Esophagus mucosa (tissue), 1 donor: ENCODE measurements at regions not wholly inside any gene's neighbourhood (a gene's known extent, or its start where the extent isn't known, plus 50 kb on each side); places are given as distances from the start of the nearest gene placed in this dataset.

Experiments
- ATAC-seq: fragments of 200-7000 bp; cut with Tn5 transposase; one replicate; pipeline ENCODE4 v1.9.1; 2020
- donor health status: DM: yes; HTN: yes; CAD: no.

DNA sequence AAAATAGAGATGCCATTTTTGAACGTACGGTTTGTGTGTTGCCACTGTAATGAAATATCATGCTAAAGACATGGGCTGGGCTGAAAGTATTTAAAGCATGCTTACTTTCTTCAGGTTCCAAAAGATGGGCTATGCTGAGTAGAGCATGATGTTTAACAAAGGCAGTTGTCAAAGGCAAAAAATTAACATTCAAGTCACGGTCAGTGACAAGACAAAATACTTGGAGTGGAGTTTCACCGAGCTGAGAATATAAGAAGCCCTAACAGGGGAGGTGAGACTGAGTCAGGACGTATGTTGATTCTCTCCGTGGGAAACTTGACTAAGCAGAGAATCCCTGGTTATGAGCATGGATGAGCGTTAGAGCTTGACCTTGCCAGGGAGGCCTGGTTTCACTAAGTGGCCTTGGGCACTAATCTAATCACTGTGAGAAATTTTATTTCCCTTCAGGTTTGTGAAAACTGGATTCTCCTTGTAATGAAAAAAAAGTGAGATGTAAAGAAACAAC, 218.2 kb upstream of the ADAMTS9 start:
- ATAC-seq = no peak

DNA sequence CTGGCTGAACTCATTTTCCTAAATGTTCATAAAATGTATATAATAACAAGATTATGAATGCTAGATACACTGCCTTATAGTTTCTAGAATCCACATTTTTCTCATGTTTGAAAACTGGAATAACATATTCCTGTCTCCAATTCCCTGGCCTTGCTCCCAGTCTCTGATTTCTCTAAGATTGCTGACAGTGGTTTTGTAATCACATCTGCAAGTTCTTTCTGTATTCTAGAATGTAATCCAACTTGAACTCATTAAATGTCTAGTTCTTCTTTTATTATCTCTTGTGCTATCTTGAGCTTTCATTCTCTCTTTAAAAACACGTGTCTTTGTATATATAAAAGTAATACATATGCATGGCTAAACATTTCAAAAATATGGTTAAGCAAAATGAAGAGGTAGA, 215.2 kb upstream of the ADAMTS9 start:
- ATAC-seq = no peak

DNA sequence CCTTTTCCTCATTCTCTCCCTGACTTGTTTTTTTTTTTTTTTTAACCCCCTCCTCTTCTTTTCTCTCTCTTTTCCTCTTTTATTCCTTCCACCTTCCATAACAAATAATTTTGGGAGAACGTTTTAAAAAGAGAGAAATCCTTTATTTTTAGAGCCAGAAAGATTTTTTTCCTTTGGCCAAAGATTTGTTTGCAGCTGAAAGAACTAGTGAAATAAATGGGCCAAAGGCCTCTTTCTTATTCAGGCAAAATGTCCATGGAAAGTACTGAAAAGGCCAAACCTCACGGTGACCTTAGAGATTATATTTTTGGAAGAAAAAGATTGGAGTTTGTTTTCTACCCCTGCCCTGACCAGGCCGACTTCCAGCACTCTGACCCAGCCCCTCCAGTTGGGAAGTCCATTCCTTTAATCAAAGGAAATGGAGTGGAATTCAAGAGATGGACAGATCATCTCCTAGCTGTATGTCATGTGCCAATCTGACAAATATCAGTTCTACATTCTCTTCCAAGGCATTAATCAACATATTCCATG, 214.3 kb upstream of the ADAMTS9 start:
- ATAC-seq = no peak

DNA sequence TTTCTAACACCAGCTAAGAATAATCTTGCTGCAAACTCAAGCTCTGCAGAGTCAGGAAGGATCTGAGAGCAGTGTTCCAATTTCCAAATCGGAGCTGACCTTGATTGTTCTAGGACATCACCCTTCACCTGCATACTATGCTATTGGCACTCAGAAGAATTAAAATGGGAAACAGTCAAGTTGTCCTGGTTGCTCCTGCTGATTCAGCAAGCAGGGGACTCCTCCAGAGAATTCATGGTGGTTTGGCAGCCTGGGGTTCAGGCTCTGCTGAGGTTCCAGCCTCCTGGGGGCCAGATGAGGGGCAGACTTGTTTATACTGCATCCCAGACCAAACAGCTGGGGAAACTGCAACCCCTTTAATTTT, 213.7 kb upstream of the ADAMTS9 start:
- ATAC-seq = no peak

DNA sequence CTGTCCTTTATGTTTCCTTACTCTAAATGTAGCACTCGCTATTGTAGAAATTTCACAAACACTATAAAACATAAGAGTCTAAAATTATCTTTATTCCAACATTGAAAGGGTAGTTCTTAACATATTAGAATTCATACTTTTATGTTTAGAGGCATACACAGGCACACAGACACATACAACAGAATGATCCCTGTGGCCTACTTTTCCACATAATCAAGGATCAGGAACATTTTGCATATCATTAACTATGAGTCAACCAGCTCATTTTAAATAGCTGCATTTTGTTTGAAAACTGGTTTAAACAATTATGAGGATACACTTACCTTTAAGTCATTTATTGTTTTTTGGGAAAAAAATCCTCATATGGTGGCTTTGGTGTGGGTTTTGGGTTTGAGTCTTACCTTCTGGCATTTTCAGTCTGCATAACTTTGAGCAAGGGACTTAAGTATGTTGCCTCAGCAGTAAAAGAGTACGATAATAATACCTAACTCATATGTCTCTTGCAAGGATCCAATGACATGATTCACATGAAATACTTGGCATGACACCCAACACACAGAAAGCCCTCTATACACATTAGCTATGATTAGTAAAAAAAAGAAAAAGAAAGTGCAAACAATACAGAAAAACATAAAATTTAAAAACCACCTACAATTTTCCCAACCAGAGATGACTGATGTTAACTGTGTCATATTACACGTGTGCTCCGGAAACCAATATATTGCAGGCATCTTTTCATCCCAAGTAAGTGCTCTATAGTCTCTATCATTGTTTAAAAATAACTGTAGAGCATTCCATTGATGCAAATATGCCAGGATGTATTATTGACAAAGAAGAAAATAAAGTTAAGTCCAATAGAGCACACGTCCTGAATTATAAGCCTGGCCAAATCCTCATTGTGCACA, 213.1 kb upstream of the ADAMTS9 start:
- no peak for ATAC-seq

DNA sequence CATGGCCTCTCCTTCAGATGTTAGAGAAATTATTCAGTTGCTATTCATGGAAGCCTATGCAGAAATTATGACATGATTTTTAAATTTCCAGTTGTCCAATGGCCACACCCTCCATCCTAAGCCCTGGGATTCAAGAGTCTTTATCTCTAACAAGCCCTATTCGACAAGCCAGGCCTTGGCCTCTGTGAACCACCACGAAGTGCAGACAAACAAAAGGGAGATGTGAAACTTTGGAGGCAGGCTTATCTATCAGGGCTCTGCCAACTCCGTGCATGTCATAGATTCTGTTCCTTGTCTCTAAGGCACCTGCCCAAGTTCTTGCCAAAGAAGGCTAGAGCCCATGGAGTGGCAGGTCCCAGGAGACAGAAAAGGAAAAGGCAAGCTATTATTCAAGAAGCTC, 212.4 kb upstream of the ADAMTS9 start:
- no peak for ATAC-seq

DNA sequence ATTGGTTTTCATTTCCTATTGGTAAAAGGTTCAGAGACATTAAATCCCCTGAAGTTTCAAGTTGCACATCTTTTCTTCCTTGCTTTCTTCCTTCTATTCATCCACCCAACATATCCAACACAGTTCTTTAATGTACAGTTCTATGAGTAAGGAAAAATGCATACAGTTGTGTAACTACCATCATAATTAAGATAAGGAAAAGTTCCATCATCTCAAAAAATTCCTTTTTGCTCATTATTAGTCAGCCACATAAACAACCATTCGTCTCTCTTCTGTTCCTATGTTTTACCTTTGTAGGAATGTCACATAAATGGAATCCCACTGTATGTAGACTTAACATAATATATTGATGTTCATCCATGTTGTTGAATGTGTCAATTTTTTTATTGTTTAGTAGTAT, 211.1 kb upstream of the ADAMTS9 start:
- no peak for ATAC-seq

DNA sequence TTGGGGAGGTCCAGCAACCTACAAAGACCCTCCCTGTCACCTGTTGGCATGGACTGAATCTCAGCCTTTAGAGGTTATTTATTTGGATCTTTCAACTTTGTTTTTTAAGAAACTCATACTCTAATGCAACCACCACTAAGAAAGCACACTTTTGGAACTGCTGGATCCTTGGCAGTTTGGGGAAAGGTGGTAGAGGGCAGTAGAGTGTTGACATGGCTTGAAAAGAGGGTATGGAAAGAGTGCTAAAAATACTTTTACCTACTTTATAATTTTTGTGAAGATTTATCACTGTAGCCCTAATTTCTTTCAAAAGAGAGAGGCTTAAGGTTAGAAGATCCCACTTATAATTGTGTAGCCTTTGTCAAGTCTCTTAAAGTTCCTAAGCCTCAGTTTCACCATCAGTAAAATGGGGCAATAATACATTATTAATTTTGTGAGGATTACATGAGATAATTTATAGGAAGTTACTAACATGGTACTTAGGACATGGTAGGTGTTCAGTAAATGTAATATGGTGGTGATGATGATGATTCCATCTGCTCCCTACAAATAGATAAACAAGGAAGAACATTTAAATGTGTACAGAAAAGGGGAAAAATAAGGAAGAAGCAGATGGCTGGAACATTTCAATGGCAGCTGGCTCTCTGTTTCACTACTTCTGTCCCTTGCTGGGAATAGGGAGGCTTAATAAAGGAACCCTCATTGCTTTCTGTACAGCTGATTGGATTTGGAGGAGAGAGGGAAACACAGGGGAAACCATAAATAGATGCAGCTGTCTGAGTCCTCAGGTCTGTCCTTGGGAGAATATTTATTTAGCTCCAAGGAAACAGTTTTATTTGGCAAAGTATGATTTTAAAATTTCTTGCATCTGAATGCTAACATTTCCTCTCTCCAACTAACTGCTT, 208.4 kb upstream of the ADAMTS9 start:
- no peak for ATAC-seq

DNA sequence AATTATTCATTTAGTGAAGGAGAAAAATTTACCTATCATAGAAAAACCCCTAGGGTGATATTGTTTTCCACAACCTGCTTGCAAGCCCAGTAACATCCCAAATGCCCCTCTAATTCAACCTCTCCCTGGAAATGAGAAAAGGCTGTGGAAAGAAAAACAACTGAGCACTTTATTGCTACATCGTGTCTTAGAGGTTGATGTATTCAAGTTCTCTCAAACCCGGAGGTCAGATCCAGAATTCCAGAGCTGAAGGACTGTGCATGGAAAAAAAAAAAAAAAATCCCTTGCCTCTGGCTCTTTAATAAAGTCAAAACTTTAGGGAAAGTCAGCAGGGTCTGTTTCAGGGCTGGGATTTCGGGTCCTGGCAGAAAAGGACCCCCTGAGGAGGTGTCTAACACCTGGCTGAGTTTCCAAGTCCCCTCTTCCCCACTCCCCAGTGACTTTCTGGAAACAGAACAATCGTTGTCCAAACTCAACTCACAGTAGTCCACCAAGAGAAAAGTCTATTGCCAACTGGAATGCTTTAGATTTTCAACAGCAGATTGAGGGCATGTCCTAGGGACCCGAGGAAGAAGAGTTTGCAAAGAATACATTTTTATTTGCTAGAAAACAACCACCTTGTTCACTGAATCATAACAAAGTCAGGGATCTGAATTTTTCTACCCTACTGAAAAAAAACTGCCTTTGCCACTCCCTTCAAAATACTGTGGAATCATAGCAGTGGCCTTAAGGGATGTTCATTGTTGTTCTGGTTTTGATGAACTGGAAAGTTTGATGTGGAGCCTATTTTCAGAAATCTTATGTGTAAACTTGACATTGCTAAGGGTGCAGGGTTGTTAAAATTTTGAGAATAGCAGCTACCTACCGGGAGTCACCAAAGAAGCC, 207.5 kb upstream of the ADAMTS9 start:
- no peak for ATAC-seq

DNA sequence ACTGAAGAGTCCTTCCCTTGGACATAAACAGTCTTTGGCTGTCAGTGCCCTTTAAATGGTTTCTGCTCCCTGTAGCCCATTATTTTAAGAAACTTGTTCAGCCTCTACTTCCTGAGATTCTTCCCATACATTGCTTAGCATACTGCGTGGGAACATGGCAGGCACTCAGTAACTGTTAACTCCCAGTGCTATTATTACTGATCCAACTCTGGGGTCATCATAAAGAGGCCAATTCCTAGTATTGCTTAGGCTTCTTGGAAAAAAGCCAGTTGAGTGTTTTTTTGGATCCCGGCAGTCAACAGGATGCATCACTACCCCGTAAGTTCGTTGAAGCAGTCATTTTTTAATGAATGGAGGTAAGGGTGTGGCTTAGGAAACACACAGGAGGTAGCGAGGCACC, 206.2 kb upstream of the ADAMTS9 start:
- ATAC-seq = no peak

DNA sequence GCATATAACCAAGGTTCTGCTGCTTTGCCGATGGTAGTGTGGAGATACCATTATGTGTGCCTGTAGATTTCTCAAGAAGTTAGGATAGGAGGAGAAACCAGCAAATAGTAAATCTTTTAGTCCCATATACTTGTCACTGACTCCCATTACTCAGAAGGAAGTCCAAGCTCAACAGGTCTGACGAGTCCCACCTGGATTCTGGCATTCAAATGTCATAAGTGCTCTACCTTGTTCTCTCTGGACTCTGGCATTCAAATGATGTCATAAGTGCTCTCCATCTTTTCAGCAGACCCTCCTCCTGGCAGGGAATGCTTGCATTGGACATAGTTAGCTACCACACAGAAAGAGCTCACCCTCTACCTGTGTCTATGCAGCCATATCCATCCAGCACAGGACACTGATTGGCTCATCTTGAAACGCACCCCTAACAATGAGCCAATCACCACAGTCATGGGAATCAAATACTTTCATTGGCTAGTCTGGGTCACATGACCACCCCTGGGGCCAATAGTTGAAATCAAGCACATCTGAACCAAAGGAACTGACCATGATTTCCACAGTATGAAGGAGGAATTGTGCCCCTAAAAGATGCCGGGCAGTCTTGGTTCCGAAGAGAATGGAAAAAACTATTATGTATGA, 205.0 kb upstream of the ADAMTS9 start:
- ATAC-seq = peak; percentile 25

DNA sequence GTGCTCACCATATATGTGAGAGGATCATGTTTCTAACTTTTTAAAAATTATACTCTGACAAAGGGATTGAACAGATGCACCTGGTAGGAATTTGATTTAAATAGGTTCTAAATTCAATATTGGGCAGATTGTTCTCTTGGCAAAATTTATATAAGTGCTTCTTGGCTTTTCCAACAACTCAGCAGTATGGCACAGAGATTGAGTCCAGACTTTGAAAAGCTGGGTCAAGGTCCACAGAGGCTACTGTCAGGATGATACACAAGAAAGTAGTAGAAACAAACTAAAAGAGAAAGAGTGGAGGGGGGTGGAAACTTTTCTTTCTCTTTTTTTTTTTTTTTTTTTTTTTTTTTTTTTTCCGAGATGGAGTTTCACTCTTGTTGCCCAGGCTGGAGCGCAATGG, 203.2 kb upstream of the ADAMTS9 start:
- ATAC-seq = no peak

DNA sequence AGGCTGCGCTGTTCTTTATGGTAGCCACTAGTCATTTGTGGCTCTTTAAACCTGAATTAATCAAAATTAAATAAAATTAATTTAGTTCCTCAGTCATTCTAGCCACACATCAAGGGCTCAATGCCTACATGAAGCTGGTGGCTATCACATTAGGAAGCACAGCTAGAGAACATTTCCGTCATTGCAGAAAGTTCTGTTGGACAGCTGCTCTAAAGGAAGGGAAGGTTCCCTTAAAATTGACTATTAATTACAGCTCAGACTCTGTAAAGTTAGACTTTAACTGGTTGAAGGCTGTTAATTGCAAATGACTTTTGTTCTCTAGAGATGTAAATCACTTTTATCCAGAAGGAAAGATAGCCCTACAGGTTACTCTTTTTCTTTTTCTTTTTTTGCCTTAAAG, 202.7 kb upstream of the ADAMTS9 start:
- ATAC-seq = no peak

DNA sequence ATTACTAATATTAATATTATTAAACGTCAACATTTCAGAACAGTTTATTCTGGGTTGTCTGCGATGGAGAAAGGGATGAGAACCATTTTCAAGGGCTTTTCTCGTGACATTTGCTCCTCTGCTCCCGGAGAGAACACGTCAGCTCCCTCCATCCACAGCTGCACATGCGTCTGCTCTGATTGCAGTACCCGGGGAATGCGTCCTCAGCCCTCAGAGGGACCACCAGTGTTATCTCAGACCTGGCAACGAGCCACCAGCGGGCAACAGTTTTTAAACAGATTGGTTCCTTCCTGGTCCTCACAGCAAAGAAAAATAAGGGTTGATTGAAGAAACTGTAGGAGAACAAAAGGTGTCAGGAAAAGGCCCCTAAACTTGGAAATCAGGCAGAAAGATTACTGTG, 202.2 kb upstream of the ADAMTS9 start:
- no peak for ATAC-seq

DNA sequence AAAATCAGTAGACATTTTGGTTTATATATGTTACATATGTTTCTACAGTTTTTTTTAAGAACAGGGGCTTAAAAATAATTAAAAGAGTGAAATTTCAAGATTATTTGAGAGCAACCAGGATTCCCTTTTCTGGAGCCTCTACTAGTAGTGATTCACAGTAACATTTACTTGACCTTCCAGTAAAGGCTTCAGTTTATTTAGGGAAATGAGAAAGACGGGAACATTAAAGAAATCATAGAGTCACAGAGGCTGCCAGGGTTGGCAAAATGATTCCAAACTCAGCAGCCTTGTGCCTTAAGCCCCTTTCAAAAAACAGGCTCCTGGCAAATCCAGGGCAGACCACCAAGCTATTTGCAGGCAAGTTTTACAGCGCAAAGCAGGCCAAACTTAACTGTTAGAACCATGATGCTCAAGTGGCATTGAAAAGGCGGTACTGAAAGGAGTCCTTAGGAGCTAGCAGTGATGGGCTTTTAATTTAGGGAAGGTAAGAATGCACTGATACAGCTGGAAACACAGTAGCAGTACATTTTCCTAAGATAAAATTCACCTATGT, 201.1 kb upstream of the ADAMTS9 start:
- no peak for ATAC-seq

DNA sequence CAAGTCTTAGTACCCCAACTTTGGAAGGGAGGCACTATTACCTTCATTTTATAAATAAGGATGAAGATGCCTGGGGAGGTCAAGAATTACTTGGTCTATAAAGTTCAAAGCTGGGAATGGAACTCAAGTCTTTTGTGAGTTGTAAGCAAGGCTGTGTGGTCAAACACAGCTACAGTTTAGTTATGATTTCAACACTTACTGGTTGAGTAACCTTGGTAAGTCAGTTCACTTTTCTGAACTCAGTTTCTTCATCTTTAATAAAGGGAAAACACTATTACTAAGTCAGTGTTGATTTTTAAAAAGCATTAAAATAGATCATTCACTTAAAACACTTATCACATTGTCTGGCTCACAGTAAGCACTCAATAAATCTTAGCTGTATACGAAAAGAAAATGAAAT, 200.4 kb upstream of the ADAMTS9 start:
- ATAC-seq = no peak

DNA sequence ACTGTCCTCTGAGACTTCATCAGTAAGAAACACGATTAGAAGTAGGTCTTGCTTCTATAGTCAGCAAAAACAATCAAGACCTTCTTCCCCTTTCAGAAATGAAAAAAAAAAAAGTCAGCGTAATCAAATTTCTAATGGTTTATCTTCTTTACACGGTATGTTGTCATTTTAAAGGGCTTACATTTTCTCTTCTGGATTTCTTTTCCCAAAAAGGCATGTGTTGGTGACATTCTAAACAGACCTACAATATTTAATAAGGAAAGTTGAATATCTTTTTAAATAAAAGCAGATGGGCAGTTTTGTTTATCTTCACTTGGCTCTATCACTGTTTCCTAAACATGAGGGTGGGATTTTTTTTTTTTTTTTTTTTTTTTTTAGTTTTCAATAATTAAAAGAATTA, 197.3 kb upstream of the ADAMTS9 start:
- ATAC-seq = no peak

DNA sequence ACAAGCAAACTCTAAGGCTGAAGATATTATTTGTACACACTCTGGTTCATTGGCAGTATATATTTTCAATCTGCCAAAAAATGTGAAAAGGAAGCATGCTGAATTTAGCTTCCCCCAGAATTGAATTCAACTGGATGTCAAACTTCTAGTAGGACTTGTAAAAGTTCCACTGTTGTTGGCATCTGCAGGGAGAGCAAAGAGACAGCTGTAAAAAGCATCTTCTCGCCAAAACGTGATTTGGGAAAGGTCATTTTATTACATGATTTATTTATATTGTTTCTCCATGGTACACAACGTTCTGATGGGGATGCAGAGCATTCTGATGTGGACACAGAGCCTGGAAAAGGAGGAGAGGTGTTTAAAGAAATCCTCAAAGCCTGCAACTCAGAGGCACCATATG, 196.7 kb upstream of the ADAMTS9 start:
- ATAC-seq = no peak

DNA sequence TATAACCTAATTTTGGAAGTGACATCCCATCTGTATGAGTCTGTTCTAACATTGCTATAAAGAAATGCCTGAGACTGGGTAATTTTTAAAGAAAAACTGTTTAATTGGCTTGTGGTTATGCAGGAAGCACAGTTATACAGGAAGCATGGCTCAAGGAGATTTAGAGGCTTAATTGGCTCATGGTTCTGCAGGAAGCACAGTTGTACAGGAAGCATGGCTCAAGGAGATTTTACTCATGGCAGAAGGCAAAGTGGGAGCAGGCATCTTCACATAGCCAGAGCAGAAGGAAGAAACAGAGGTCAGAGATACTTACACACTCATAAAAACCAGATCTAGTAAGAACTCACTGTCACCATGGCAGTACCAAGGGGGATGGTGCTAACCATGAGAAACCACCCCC, 193.1 kb upstream of the ADAMTS9 start:
- ATAC-seq = no peak

DNA sequence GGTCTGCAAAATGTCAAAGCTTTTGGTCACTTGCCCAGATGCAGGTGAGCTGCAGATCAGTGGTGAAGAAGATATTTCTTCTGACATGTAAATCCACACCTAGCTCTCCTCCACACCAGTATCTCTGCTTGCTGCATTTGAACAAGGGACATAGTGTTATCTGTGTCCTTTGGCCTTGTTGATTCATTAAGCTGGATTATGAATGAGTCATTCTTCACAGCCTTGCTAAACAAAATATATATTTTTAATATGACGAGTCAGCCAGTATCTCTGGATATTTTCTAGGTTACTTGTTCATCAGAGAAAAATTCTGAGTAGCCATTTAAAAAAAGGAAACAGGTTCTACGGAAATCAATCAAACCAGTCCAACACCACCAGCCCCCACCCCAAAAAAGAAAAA, 190.6 kb upstream of the ADAMTS9 start:
- no peak for ATAC-seq

DNA sequence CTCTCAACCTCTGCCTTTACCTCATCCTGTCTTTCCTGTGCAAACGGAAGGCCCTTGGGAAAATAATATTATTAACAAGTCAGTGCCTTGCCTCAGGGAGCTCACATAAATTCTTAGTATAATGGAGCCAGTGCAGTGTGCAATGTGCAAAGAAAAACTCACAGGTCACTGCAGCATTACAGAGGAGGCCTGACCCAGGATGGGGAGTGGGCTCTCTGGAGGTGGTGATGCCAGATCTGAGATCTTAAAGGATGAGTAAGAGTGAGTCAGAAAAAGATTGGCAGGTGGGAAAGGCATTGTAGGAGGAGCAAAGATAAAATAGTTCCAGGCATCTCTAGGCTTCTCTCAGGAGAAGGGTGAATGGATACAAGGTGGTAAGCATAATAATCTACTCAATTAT, 185.6 kb upstream of the ADAMTS9 start:
- ATAC-seq = no peak

DNA sequence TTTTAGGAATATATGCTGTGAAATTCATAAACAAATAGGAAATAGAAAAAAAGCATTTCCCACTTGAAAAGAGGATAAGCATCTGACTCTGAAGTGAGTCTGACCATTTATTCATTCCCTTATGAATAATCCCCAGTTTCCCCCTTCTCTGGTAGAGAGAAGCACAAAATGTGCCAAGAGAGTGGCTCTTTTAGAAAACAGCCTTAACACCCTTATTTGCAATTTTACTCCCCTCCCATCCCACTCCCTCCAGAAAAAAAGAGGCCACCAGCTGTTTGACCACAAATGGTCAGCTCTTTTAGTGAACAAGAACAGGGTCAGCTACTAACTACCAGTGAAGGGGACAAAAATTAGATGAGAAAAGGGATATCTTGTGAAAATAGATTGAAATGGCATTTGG, 184.5 kb upstream of the ADAMTS9 start:
- no peak for ATAC-seq
